Stomach smooth muscle (tissue), 2 donors: ENCODE measurements at regions not wholly inside any gene's neighbourhood (a gene's known extent, or its start where the extent isn't known, plus 50 kb on each side); places are given as distances from the start of the nearest gene placed in this dataset.

ENCODE experiments used
- H3K27ac ChIP-seq: one replicate; pipeline ENCODE4 v1.7.0; 2013; ENCODE audit warnings: mild to moderate bottlenecking, low read length, inconsistent platforms
- H3K27me3 ChIP-seq, 2 donors: one replicate each; pipeline ENCODE4 v1.7.0; 2013; ENCODE audit warnings: low read length in 2 of 2; ENCODE audit not compliant: insufficient read depth in 2 of 2, control insufficient read depth in 1 of 2
- H3K36me3 ChIP-seq, 2 donors: one replicate each; pipeline ENCODE4 v1.7.0; 2013; ENCODE audit warnings: low read length in 2 of 2; ENCODE audit not compliant: control insufficient read depth in 2 of 2, insufficient read depth in 2 of 2
- H3K4me1 ChIP-seq: one replicate; pipeline ENCODE4 v1.7.0; 2013; ENCODE audit warnings: low read length; ENCODE audit not compliant: control insufficient read depth, insufficient read depth
- H3K4me3 ChIP-seq, 2 donors: one replicate each; pipeline ENCODE4 v1.7.0; 2013; ENCODE audit warnings: low read length in 2 of 2
- H3K9ac ChIP-seq, 2 donors: one replicate each; pipeline ENCODE4 v1.7.0; 2013; ENCODE audit warnings: low read length in 2 of 2, mild to moderate bottlenecking in 1 of 2
- H3K9me3 ChIP-seq, 2 donors: one replicate each; pipeline ENCODE4 v1.7.0; 2013; ENCODE audit warnings: low read length in 2 of 2; ENCODE audit not compliant: control insufficient read depth in 2 of 2
- donor health status: healthy.
- donor health status: Pancreatic carcinoma.

- no peaks in the 10 kb centered on the region for H3K4me1 ChIP-seq
- no peak overlapping the region for H3K9ac ChIP-seq
- H3K27me3 ChIP-seq = no peaks in the 10 kb centered on the region
- no peaks in the 10 kb centered on the region for H3K9me3 ChIP-seq
- H3K36me3 ChIP-seq = no peaks in the 10 kb centered on the region
- no peak overlapping the region for H3K4me3 ChIP-seq
- no peak overlapping the region for H3K27ac ChIP-seq
Observed at GRCh38 chr2:21301871-21302455, 178.2 kb downstream of the TDRD15 start.

- Histone ChIP-seq H3K27me3 (no peaks in the 10 kb centered on the region), H3K4me3 (no peak overlapping the region), H3K36me3 (no peaks in the 10 kb centered on the region), H3K9me3 (no peaks in the 10 kb centered on the region), H3K9ac (no peak overlapping the region), H3K4me1 (no peaks in the 10 kb centered on the region), H3K27ac (no peak overlapping the region)
Observed at GRCh38 chr2:21303876-21304275, 180.1 kb downstream of the TDRD15 start.

- H3K4me3 ChIP-seq = no peak overlapping the region
- no peaks in the 10 kb centered on the region for H3K4me1 ChIP-seq
- H3K27ac ChIP-seq = no peak overlapping the region
- H3K27me3 ChIP-seq = no peaks in the 10 kb centered on the region
- no peaks in the 10 kb centered on the region for H3K36me3 ChIP-seq
- no peaks in the 10 kb centered on the region for H3K9me3 ChIP-seq
- no peak overlapping the region for H3K9ac ChIP-seq
Observed at GRCh38 chr2:21305581-21305980, 181.8 kb downstream of the TDRD15 start.

- H3K36me3 ChIP-seq = no peaks in the 10 kb centered on the region
- no peaks in the 10 kb centered on the region for H3K9me3 ChIP-seq
- H3K9ac ChIP-seq = no peak overlapping the region
- H3K27me3 ChIP-seq = no peaks in the 10 kb centered on the region
- H3K4me1 ChIP-seq = no peaks in the 10 kb centered on the region
- H3K4me3 ChIP-seq = no peak overlapping the region
- no peak overlapping the region for H3K27ac ChIP-seq
Observed at GRCh38 chr2:21306235-21306634, 182.5 kb downstream of the TDRD15 start.

GRCh38 chr2:21307037-21307436 lies 183.3 kb downstream of the TDRD15 start:
- no peak overlapping the region for H3K4me3 ChIP-seq
- H3K9ac ChIP-seq = no peak overlapping the region
- no peaks in the 10 kb centered on the region for H3K36me3 ChIP-seq
- no peak overlapping the region for H3K27ac ChIP-seq
- H3K27me3 ChIP-seq = no peaks in the 10 kb centered on the region
- no peaks in the 10 kb centered on the region for H3K4me1 ChIP-seq
- no peaks in the 10 kb centered on the region for H3K9me3 ChIP-seq

GRCh38 chr2:21310493-21310892 lies 186.7 kb downstream of the TDRD15 start:
- H3K36me3 ChIP-seq = no peaks in the 10 kb centered on the region
- no peaks in the 10 kb centered on the region for H3K9me3 ChIP-seq
- no peaks in the 10 kb centered on the region for H3K4me1 ChIP-seq
- no peak overlapping the region for H3K27ac ChIP-seq
- no peak overlapping the region for H3K4me3 ChIP-seq
- no peak overlapping the region for H3K9ac ChIP-seq
- no peaks in the 10 kb centered on the region for H3K27me3 ChIP-seq

GRCh38 chr2:21314322-21314835 lies 190.6 kb downstream of the TDRD15 start:
- H3K36me3 ChIP-seq = no peaks in the 10 kb centered on the region

GRCh38 chr2:21317131-21317530 lies 193.4 kb downstream of the TDRD15 start:
- Histone ChIP-seq H3K36me3 (no peaks in the 10 kb centered on the region), H3K9ac (no peak overlapping the region), H3K9me3 (no peaks in the 10 kb centered on the region), H3K4me3 (no peak overlapping the region), H3K27ac (no peak overlapping the region), H3K27me3 (no peaks in the 10 kb centered on the region), H3K4me1 (no peaks in the 10 kb centered on the region)

More at GRCh38 chr2:21314322-21314835, 190.6 kb downstream of the TDRD15 start:
- Histone ChIP-seq H3K9me3 (no peaks in the 10 kb centered on the region), H3K27me3 (no peaks in the 10 kb centered on the region), H3K4me1 (no peaks in the 10 kb centered on the region), H3K4me3 (no peak overlapping the region), H3K27ac (no peak overlapping the region), H3K9ac (no peak overlapping the region)

- no peaks in the 10 kb centered on the region for H3K27me3 ChIP-seq
- H3K36me3 ChIP-seq = no peaks in the 10 kb centered on the region
- no peak overlapping the region for H3K4me3 ChIP-seq
- H3K27ac ChIP-seq = no peak overlapping the region
- no peak overlapping the region for H3K9ac ChIP-seq
- H3K9me3 ChIP-seq = no peaks in the 10 kb centered on the region
- H3K4me1 ChIP-seq = no peaks in the 10 kb centered on the region
Observed at GRCh38 chr2:21318263-21318662, 194.5 kb downstream of the TDRD15 start.

- H3K27ac ChIP-seq = no peak overlapping the region
- no peaks in the 10 kb centered on the region for H3K9me3 ChIP-seq
- no peaks in the 10 kb centered on the region for H3K36me3 ChIP-seq
- no peak overlapping the region for H3K4me3 ChIP-seq
- H3K27me3 ChIP-seq = no peaks in the 10 kb centered on the region
- no peaks in the 10 kb centered on the region for H3K4me1 ChIP-seq
- H3K9ac ChIP-seq = no peak overlapping the region
Observed at GRCh38 chr2:21326152-21326551, 202.4 kb downstream of the TDRD15 start.

- no peaks in the 10 kb centered on the region for H3K4me1 ChIP-seq
- no peaks in the 10 kb centered on the region for H3K36me3 ChIP-seq
- no peak overlapping the region for H3K9ac ChIP-seq
- H3K9me3 ChIP-seq = no peaks in the 10 kb centered on the region
- H3K27me3 ChIP-seq = no peaks in the 10 kb centered on the region
- no peak overlapping the region for H3K27ac ChIP-seq
- no peak overlapping the region for H3K4me3 ChIP-seq
Observed at GRCh38 chr2:21328177-21328576, 204.4 kb downstream of the TDRD15 start.
